ENCODE measurements at regions not wholly inside any gene's neighbourhood (a gene's known extent, or its start where the extent isn't known, plus 50 kb on each side); places are given as distances from the start of the nearest gene placed in this dataset.
A peak's percentile ranks its signal among the peaks of the same experiment; 100 is the strongest.

- WGBS (ENCODE audit: low lambda C conversion rate), result 20% methylated on average over 15 of the region's 99 CpGs
- no peaks in the 10 kb centered on the region for H3K79me2 ChIP-seq (ENCODE audit: insufficient read depth, low read length)
- H2AFZ ChIP-seq (ENCODE audit: low read length), result no peak overlapping the region
- no peak for DNase-seq (ENCODE audit: low spot score)
- TF ChIP-seq HES4 (CRISPR knock-in tag; IDR thresholded peaks at IDR 0.05; ENCODE audit: borderline replicate concordance), result no peak
- no peak for TF ChIP-seq CREBL2 (CRISPR knock-in tag; IDR thresholded peaks at IDR 0.05; ENCODE audit: borderline replicate concordance)
- TF ChIP-seq ZNF746 (CRISPR knock-in tag; IDR thresholded peaks at IDR 0.05), result no peak
- TF ChIP-seq, protein P1, sequence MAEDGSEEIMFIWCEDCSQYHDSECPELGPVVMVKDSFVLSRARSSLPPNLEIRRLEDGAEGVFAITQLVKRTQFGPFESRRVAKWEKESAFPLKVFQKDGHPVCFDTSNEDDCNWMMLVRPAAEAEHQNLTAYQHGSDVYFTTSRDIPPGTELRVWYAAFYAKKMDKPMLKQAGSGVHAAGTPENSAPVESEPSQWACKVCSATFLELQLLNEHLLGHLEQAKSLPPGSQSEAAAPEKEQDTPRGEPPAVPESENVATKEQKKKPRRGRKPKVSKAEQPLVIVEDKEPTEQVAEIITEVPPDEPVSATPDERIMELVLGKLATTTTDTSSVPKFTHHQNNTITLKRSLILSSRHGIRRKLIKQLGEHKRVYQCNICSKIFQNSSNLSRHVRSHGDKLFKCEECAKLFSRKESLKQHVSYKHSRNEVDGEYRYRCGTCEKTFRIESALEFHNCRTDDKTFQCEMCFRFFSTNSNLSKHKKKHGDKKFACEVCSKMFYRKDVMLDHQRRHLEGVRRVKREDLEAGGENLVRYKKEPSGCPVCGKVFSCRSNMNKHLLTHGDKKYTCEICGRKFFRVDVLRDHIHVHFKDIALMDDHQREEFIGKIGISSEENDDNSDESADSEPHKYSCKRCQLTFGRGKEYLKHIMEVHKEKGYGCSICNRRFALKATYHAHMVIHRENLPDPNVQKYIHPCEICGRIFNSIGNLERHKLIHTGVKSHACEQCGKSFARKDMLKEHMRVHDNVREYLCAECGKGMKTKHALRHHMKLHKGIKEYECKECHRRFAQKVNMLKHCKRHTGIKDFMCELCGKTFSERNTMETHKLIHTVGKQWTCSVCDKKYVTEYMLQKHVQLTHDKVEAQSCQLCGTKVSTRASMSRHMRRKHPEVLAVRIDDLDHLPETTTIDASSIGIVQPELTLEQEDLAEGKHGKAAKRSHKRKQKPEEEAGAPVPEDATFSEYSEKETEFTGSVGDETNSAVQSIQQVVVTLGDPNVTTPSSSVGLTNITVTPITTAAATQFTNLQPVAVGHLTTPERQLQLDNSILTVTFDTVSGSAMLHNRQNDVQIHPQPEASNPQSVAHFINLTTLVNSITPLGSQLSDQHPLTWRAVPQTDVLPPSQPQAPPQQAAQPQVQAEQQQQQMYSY (CRISPR knock-in tag; IDR thresholded peaks at IDR 0.05), result no peak
- no peak for TF ChIP-seq NPAS2 (CRISPR knock-in tag; IDR thresholded peaks at IDR 0.05; ENCODE audit: borderline replicate concordance)
- no peak for TF ChIP-seq GATA4 (IDR thresholded peaks at IDR 0.05; ENCODE audit: borderline replicate concordance, low read depth)
- no peak for TF ChIP-seq HNRNPK (IDR thresholded peaks at IDR 0.05; ENCODE audit: low read depth, low read length, poor library complexity, severe bottlenecking)
- TF ChIP-seq, protein P2, sequence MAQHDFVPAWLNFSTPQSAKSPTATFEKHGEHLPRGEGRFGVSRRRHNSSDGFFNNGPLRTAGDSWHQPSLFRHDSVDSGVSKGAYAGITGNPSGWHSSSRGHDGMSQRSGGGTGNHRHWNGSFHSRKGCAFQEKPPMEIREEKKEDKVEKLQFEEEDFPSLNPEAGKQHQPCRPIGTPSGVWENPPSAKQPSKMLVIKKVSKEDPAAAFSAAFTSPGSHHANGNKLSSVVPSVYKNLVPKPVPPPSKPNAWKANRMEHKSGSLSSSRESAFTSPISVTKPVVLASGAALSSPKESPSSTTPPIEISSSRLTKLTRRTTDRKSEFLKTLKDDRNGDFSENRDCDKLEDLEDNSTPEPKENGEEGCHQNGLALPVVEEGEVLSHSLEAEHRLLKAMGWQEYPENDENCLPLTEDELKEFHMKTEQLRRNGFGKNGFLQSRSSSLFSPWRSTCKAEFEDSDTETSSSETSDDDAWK (CRISPR knock-in tag; IDR thresholded peaks at IDR 0.05), result no peak
- no peak for TF ChIP-seq ZFP36 (IDR thresholded peaks at IDR 0.05; ENCODE audit: borderline replicate concordance, low read depth, low read length, partially characterized antibody)
- no peak for TF ChIP-seq HOXD1 (CRISPR knock-in tag; IDR thresholded peaks at IDR 0.05)
- TF ChIP-seq ZFAT (CRISPR knock-in tag; conservative IDR thresholded peaks at IDR 0.05), result no peak
- no peak for TF ChIP-seq HDAC1 (CRISPR knock-in tag; IDR thresholded peaks at IDR 0.05)
- TF ChIP-seq, protein P3, sequence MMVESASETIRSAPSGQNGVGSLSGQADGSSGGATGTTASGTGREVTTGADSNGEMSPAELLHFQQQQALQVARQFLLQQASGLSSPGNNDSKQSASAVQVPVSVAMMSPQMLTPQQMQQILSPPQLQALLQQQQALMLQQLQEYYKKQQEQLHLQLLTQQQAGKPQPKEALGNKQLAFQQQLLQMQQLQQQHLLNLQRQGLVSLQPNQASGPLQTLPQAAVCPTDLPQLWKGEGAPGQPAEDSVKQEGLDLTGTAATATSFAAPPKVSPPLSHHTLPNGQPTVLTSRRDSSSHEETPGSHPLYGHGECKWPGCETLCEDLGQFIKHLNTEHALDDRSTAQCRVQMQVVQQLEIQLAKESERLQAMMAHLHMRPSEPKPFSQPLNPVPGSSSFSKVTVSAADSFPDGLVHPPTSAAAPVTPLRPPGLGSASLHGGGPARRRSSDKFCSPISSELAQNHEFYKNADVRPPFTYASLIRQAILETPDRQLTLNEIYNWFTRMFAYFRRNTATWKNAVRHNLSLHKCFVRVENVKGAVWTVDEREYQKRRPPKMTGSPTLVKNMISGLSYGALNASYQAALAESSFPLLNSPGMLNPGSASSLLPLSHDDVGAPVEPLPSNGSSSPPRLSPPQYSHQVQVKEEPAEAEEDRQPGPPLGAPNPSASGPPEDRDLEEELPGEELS (CRISPR knock-in tag; IDR thresholded peaks at IDR 0.05), result no peak
- no peak for TF ChIP-seq ZNF260 (CRISPR knock-in tag; IDR thresholded peaks at IDR 0.05; ENCODE audit: borderline replicate concordance, low read depth)
- H4K20me1 ChIP-seq (ENCODE audit: insufficient read depth, low read length), result no peaks in the 10 kb centered on the region
- no peak overlapping the region for H3K27ac ChIP-seq (ENCODE audit: extremely low read length, insufficient read depth, low read length)
- POLR2A ChIA-PET, result no interaction called here
- CTCF ChIA-PET (ENCODE audit: low intra/inter-chr PET ratio, low total read pairs), result no interaction called here
- intact Hi-C loops (cut with micrococcal nuclease; ENCODE audit: unreplicated experiment) (no loop called here), in situ Hi-C loops (cut with HindIII; ENCODE audit: extremely low pct_ligation_motif_present, low pct_unique_long_range_greater_than_20kb) (no loop called here)
- H3K9ac ChIP-seq (ENCODE audit: insufficient read depth, low read depth, low read length), result no peak overlapping the region
- no peaks in the 10 kb centered on the region for H3K36me3 ChIP-seq (replicated peaks in 1 of 2; ENCODE audit: control insufficient read depth in 1 of 2, insufficient read depth in 2 of 2, low read length in 2 of 2)
- FAIRE-seq, result no peak
- no peaks in the 10 kb centered on the region; a peak in 1 of 5 replicates for H3K27me3 ChIP-seq (ENCODE audit: control insufficient read depth in 1 of 2, insufficient read depth in 2 of 2, low read length in 2 of 2)
- H3K4me1 ChIP-seq (ENCODE audit: insufficient read depth, low read length), result no peaks in the 10 kb centered on the region
- no peak overlapping the region for H3K4me2 ChIP-seq (ENCODE audit: low read depth, low read length)
- peak overlapping the region in 1 of 3 experiments; percentile 33; a peak in 1 of 6 replicates for H3K4me3 ChIP-seq (replicated peaks in 1 of 3; ENCODE audit: insufficient read depth in 1 of 3, low read depth in 2 of 3, low read length in 3 of 3)
- peak; percentile 64 for ATAC-seq
- no peaks in the 10 kb centered on the region for H3K9me3 ChIP-seq (ENCODE audit: low read length)
- no TSS peak for BruUV-seq (replicated peaks)
Observed at GRCh38 chrX:139203651-139204570, 326.6 kb upstream of the F9 start.

All from HepG2 (cell line).